Calu3 (cell line): ENCODE measurements at regions not wholly inside any gene's neighbourhood (a gene's known extent, or its start where the extent isn't known, plus 50 kb on each side); places are given as distances from the start of the nearest gene placed in this dataset.

Experiments used
- BruUV-seq: library from RNA; stranded (reverse); fragments of 400-500 nt; replicated peaks from 2 replicates; lab custom pipeline; 2021; lab: Mats Ljungman, UMichigan
- CTCF ChIA-PET: fragments of 300-600 bp; sonication (Branson Sonifier 250); formaldehyde crosslinking; loops from one replicate; lab custom pipeline; 2022; ENCODE audit warnings: antibody characterized with exemption; lab: Charles Lee
- DNase-seq: peaks from one replicate; pipeline ENCODE4 v3.0.0; 2022
- H3K27ac Mint-ChIP-seq: one replicate; pipeline ENCODE4 v1.8.0; 2022; ENCODE audit warnings: mixed read lengths; ENCODE audit not compliant: unreplicated experiment
- H3K27me3 Mint-ChIP-seq: one replicate; pipeline ENCODE4 v1.8.0; 2022; ENCODE audit warnings: mixed read lengths; ENCODE audit not compliant: unreplicated experiment
- H3K36me3 Mint-ChIP-seq: one replicate; pipeline ENCODE4 v1.8.0; 2022; ENCODE audit warnings: mild to moderate bottlenecking, moderate library complexity, mixed read lengths; ENCODE audit not compliant: insufficient read depth, unreplicated experiment
- H3K4me1 Mint-ChIP-seq: one replicate; pipeline ENCODE4 v1.8.0; 2022; ENCODE audit warnings: mild to moderate bottlenecking, low read depth, mixed read lengths; ENCODE audit not compliant: unreplicated experiment
- H3K4me3 Mint-ChIP-seq: one replicate; pipeline ENCODE4 v1.8.0; 2022; ENCODE audit warnings: mild to moderate bottlenecking, low read depth, moderate library complexity, mixed read lengths; ENCODE audit not compliant: unreplicated experiment
- H3K9me3 Mint-ChIP-seq: one replicate; pipeline ENCODE4 v1.8.0; 2022; ENCODE audit warnings: low read depth, mixed read lengths; ENCODE audit not compliant: unreplicated experiment
- intact Hi-C: fragments of 100-400 bp; cut with micrococcal nuclease; formaldehyde crosslinking; loops from one replicate; pipeline ENCODE4 v1.10.0; 2022; ENCODE audit not compliant: unreplicated experiment
- TF ChIP-seq, protein P1 (sequence below): fragments of 200-600 bp; IDR thresholded peaks from one replicate; pipeline ENCODE4 v1.8.0; 2022; ENCODE audit warnings: antibody characterized with exemption; ENCODE audit not compliant: unreplicated experiment

DNA sequence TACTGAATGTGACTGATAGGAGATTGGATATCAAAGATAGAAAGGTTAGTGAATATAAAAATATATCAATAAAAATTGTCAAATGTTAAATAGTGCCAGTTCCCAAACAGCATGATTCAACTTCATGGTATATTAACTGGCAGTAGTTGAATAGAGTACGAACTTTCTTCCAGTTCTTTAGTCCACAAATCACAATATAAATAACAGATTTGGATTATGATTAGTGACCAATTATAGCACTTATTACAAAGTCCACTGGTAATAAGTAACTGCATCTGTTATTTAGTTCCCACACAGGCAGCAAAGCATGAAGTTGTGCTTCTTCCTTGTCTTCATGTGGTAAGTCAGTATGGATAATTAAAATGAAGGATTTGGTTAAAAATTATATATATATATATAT lies 243.0 kb upstream of the VWC2 start:
- Mint-ChIP-seq H3K27ac (no peak overlapping the region), H3K36me3 (no peaks in the 10 kb centered on the region), H3K4me1 (no peaks in the 10 kb centered on the region), H3K27me3 (no peaks in the 10 kb centered on the region), H3K4me3 (no peak overlapping the region), H3K9me3 (peaks cover 18% of the 10 kb centered on the region)
- BruUV-seq: no TSS peak
- intact Hi-C loops: no loop called here
- no peak for DNase-seq
- TF ChIP-seq, protein P1, sequence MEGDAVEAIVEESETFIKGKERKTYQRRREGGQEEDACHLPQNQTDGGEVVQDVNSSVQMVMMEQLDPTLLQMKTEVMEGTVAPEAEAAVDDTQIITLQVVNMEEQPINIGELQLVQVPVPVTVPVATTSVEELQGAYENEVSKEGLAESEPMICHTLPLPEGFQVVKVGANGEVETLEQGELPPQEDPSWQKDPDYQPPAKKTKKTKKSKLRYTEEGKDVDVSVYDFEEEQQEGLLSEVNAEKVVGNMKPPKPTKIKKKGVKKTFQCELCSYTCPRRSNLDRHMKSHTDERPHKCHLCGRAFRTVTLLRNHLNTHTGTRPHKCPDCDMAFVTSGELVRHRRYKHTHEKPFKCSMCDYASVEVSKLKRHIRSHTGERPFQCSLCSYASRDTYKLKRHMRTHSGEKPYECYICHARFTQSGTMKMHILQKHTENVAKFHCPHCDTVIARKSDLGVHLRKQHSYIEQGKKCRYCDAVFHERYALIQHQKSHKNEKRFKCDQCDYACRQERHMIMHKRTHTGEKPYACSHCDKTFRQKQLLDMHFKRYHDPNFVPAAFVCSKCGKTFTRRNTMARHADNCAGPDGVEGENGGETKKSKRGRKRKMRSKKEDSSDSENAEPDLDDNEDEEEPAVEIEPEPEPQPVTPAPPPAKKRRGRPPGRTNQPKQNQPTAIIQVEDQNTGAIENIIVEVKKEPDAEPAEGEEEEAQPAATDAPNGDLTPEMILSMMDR: no peak
- CTCF ChIA-PET: no interaction called here

DNA sequence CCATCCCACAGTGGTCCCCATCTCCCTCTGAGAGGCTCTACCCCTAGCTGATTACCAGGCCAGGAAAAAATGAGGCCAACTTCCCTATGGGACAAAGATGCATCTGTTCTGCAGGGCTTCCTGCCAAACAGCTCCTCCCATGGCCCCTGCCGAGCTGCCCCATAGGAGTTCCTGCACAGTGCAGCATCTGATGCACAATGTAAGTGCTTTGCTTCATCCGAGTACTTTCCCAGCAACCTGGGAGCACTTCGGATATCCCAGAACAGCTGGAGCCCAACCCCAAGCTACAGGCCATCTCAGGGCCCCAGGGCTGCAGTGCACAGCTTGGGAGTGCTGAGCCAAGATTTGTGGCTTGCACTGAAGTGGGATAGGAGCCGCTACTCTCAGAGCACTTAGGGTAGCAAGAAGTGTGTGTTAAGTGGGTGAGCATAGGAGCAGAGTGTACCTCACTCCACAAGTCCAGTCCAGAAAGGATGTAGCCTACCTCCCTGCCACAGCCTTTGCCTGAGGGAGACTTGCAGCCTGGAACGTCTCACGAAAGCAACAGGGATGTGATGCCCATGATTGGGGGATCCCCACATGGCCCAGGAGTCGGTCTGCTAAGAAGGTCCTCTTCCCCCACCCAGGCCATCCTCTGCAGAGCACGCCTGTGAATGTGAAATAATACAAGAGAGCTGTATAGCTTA lies 209.6 kb upstream of the VWC2 start:
- no peak overlapping the region for H3K27ac Mint-ChIP-seq
- no peaks in the 10 kb centered on the region for H3K27me3 Mint-ChIP-seq
- peaks cover 18% of the 10 kb centered on the region for H3K9me3 Mint-ChIP-seq
- TF ChIP-seq, protein P1: no peak
- DNase-seq: no peak
- H3K4me3 Mint-ChIP-seq: no peak overlapping the region
- no peaks in the 10 kb centered on the region for H3K4me1 Mint-ChIP-seq
- intact Hi-C loops: no loop called here
- BruUV-seq: no TSS peak
- no peaks in the 10 kb centered on the region for H3K36me3 Mint-ChIP-seq
- CTCF ChIA-PET: no interaction called here

DNA sequence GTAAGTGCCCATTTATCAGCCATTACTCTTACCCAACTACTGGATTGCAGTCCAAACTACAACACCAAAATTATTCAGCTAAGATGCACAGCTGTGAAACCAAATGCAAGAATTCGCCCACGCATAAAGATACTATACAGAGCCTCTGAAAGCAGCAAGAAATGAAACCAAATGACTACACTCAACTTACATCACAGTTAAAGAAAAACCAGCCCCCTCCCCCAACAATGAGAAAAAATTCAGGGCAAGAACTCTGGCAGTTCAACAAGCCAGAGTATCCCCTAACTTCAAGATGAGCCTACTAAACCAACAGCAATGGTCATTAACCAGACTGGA lies 209.1 kb upstream of the VWC2 start:
- no peaks in the 10 kb centered on the region for H3K27me3 Mint-ChIP-seq
- H3K4me3 Mint-ChIP-seq: no peak overlapping the region
- intact Hi-C loops: no loop called here
- no TSS peak for BruUV-seq
- H3K36me3 Mint-ChIP-seq: no peaks in the 10 kb centered on the region
- CTCF ChIA-PET: no interaction called here
- H3K4me1 Mint-ChIP-seq: no peaks in the 10 kb centered on the region
- TF ChIP-seq, protein P1: no peak
- no peak overlapping the region for H3K27ac Mint-ChIP-seq
- peaks cover 15% of the 10 kb centered on the region for H3K9me3 Mint-ChIP-seq
- DNase-seq: no peak

DNA sequence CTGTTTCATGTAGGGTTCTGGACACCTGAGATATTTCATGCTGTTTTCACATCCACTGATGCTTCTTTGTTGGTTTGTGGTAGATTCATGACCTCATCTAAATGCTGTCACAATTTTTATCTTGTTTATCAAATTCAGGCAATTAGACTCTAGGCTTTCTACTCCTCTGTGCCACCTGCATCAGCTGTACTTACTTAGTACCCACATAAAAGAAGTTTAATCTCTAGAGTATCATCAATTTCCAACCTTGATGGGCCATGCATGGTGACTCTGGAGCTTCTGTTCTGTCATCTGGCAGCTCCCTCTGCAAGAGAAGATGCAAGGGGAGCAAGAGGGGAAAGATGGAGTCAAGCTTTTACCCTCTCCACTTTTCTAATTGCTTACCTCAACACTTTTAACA lies 195.9 kb upstream of the VWC2 start:
- intact Hi-C loops: no loop called here
- H3K27me3 Mint-ChIP-seq: no peaks in the 10 kb centered on the region
- no peak overlapping the region for H3K4me3 Mint-ChIP-seq
- BruUV-seq: no TSS peak
- CTCF ChIA-PET: no interaction called here
- DNase-seq: no peak
- peaks cover 20% of the 10 kb centered on the region for H3K9me3 Mint-ChIP-seq
- TF ChIP-seq, protein P1: no peak
- no peak overlapping the region for H3K27ac Mint-ChIP-seq
- H3K36me3 Mint-ChIP-seq: no peaks in the 10 kb centered on the region
- H3K4me1 Mint-ChIP-seq: no peaks in the 10 kb centered on the region
